ENCODE measurements at regions not wholly inside any gene's neighbourhood (a gene's known extent, or its start where the extent isn't known, plus 50 kb on each side); places are given as distances from the start of the nearest gene placed in this dataset.

GRCh38 chr3:18841422-18842343 is 306.6 kb upstream of the KCNH8 start:
- TF ChIP-seq CTCF (optimal IDR thresholded peaks at IDR 0.05 in 1 of 3, IDR thresholded peaks at IDR 0.05 in 1 of 3, conservative IDR thresholded peaks at IDR 0.05 in 1 of 3; ENCODE audit: extremely low read depth in 1 of 3, insufficient read depth in 2 of 3, low read length in 3 of 3) (no peak), EZH2 (IDR thresholded peaks at IDR 0.05; ENCODE audit: low read length) (no peak)

Data from keratinocyte (primary cell).